Activated CD4-positive, alpha-beta T cell treated with anti-CD3 and anti-CD28 coated beads, Interleukin-10, Interleukin-2, amounts not matched to agents 100 ng/mL and 50 ng/mL, durations not matched to agents 16 hours and 8 hours (primary cell): ENCODE measurements at regions not wholly inside any gene's neighbourhood (a gene's known extent, or its start where the extent isn't known, plus 50 kb on each side); places are given as distances from the start of the nearest gene placed in this dataset.
"Not testable (repeated sequence)": the region's sequence is repeated elsewhere in the genome, so short reads cannot be mapped to it uniquely, and the experiment has no call there.

Experiments
- DNase-seq: peaks from one replicate; pipeline ENCODE4 v3.0.0-alpha.2; 2020

GRCh38 chr14:58731465-58732293 lies 93.9 kb downstream of the DACT1 start:
- DNase-seq: no peak

DNA sequence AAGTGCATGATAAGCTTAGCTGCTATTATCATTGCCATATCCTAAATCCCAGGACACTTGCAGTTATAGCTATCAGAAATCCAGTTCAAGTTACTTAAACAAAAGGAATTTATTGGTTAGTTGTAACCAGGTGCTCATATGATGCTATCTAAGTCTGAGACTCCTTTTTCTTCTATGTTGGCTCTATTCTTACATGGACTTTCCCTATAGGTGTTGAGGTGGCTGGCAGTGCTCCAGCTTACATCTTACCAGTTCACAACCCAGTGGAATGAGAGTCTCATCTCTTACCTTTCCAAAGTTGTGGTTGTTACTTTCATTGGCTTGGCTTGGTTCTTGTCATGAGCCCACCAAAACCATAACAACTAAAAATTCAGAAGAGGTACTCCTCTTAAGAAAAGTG lies 94.6 kb downstream of the DACT1 start:
- DNase-seq: peak; percentile 16

- peak; percentile 27 for DNase-seq
Observed at GRCh38 chr14:58733451-58734208, 95.9 kb downstream of the DACT1 start.

GRCh38 chr14:58735596-58735995 lies 97.8 kb downstream of the DACT1 start:
- DNase-seq: no peak

- no peak for DNase-seq
Observed at GRCh38 chr14:58736606-58737005, 98.8 kb downstream of the DACT1 start.

DNA sequence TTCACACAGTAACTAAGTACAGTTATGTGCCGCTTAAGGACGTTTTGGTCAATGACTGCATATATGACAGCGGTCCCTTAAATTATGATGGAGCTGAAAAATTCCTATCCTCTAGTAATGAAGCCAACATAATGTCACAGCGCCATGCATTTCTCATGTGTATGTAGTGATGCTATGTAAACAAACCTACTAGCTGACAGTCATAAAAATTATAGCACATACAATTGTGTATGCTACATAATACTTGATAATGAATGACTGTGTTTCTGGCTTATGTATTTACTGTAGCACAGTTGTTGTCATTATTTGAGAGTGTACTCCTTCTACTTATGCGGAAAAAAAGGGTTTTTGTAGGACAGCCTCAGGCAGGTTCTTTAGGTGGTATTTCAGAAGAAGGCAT lies 99.7 kb downstream of the DACT1 start:
- no peak for DNase-seq

GRCh38 chr14:58738189-58738836 lies 100.6 kb downstream of the DACT1 start:
- no peak for DNase-seq

DNA sequence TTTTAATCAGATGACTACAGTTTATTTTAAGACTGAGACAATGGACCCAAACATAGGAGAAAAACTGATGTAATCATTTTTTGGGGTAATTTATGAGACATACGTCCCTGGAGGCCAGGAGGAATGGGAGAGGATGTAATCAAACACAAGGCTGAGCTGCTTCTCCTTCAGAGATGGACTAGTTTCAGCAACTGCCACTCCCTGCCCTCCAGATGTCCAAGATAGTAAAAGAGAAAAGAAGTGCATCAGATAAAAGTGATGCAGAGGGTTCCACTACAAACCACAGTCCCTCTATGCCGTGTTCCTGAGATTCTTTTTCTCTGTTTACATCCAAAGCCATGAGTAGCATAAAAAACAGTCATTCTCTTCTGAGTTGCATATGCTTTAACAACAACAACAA lies 101.1 kb downstream of the DACT1 start:
- DNase-seq: no peak

GRCh38 chr14:58739674-58740073 lies 101.9 kb downstream of the DACT1 start:
- DNase-seq: no peak

DNA sequence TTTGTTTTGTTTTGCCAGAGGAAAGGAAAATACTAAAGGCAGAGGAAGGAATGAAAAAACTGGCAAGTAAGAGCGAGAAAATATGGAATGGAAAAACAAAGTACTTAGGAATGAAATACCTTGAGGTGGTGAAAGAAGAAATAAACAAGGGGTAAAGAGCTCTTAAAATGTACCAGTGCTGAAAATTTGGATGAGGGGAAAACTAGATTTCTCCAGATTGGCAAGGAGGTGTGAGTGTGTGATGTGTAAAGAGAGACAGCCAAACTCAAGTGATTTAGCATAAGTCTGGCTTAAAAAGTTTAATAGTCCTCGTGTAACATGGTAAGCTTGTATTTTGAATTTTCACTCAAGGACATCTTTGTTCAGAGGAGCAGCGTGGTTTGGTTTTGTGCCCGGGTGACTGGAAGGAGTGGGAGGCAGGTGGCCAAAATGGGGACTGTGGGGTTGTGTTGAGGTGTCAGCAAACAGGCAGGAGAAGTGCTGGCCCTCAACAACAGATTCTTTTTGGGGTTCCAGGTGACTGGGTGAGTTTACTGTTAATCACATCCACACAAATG lies 102.7 kb downstream of the DACT1 start:
- no peak for DNase-seq

DNA sequence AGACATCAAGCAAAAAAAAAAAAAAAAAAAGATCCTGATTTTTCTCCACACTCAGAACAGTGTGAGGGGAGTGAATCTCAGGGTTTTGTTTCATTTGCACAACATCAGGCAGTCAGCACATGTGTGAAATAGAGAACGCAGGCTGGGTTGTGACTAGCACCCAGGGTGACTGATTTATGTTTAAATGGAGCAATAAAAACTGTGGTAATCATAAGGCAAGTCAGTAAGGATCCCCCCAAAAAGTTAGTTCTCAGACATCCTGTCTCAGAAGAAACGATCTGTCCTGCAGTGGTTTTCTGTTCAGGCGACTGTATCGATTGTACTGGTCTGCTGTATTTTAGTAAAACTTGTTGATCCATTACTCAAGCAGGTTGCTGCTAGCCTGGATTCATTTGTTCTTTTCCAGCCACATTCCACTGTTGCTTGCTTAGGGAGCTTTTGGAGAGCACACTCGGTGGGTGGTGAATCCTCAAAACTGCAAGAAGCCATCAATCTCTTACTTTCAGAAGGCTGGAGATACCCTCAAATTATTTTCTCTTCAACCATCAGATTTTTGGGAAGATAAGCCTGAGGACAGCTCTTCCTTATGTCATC lies 107.1 kb downstream of the DACT1 start:
- DNase-seq: no peak

- DNase-seq: no peak
Observed at GRCh38 chr14:58746261-58746660, 108.5 kb downstream of the DACT1 start.

DNA sequence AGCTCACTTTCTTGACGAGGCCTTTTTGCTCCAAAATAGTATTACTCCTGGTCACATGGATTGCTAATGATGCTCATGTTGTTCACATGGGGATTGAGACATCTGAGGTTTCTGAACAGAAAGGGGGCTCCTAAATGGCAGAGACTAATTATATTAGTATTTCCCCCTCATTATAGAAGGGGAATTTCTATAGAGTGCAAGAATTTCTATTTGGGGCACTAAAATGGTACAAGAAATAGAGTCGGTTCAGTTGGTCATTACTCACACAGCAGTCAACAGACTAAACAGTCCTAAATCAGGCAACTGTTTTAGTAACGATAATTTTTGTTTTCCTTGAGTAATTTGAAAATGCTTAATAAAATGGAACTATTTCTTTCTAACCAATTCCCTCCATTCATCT lies 108.9 kb downstream of the DACT1 start:
- no peak for DNase-seq

DNA sequence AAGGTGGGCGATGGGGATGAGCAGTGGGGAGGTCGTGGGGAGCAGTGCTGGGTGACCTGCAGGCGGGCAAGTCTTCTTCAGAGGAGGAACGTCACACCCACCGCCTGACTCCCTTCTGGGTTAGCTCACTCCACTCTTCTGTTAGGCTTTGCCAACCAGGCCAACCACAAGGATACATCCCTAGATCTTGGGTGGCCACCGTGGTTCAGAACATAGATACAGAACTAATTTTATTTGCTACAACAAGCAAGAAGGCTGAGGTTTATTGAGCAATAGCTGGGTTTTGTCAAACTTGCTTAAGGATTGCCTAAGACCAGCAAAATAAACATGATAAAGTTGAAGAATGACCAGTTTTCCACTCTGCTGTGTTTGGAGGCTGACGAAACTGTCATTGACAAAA lies 109.4 kb downstream of the DACT1 start:
- no peak for DNase-seq

DNA sequence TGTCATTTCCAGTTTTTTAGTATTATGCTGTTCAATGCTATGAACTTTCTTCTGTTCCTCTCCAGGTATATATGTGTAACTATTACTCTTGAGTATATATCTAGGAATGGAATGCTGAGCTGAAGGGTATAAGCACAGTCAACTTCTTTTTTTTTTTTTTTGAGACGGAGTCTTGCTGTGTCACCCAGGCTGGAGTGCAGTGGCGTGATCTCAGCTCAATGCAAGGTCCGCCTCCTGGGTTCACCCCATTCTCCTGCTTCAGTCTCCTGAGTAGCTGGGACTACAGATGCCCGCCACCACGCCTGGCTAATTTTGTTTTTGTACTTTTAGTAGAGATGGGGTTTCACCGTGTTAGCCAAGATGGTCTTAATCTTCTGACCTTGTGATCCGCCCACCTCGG lies 110.5 kb downstream of the DACT1 start:
- not testable (repeated sequence) for DNase-seq

- peak; percentile 83 for DNase-seq
Observed at GRCh38 chr14:58749066-58749669, 111.4 kb downstream of the DACT1 start.

DNA sequence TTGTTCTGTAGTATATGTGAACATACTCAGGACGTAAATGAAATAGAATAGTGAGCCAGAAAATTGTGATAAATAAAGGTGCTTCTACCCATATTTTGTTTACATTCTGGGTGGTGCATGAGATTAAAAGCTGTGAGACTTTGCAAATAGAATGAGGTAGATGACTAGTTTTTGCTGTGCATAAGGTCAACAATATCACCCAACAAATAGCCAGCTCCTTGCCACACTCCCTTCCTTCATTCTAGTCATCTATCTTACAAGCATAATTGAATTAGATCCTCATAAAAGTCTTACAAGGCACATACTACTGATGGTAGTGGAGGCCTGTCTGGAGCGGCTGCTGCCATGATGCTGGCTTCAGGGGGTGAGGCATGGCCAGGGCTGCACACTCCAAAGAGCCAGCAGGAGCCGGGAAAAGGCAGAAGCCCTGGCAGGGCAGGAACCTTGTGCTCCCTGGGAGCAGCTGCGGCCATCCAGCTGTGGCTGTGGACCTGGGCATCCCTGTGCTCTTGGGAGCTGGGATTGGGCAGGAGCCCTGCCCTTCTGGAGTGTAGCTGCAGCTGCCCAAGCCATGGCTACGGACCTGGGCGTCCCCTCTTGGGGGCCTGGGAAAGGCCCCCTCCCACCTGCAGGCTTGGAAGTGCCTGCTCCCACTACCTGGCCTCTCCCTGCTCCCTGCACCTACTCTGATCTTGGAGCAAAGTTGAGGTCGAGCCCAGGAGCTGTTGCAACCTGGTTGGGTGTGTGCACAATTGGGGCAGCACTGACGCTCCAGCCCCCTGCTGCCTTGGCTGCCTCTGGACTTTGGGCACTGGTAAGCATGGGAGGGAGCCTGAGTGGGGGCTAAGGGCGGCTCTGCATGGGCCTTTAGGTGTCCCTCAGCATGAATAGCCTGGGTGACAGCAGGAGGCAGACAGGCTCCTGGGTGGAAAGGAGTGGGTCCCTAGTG lies 112.8 kb downstream of the DACT1 start:
- no peak for DNase-seq

- DNase-seq: no peak
Observed at GRCh38 chr14:58751788-58752187, 114.0 kb downstream of the DACT1 start.

GRCh38 chr14:58752289-58752688 lies 114.5 kb downstream of the DACT1 start:
- no peak for DNase-seq

- DNase-seq: no peak
Observed at GRCh38 chr14:58752771-58753201, 115.0 kb downstream of the DACT1 start.
